Activated T-cell treated with anti-CD3 and anti-CD28 coated beads for 48 hours (primary cell): ENCODE measurements at regions not wholly inside any gene's neighbourhood (a gene's known extent, or its start where the extent isn't known, plus 50 kb on each side); places are given as distances from the start of the nearest gene placed in this dataset.
"Not testable (repeated sequence)": the region's sequence is repeated elsewhere in the genome, so short reads cannot be mapped to it uniquely, and the experiment has no call there.

Experiments used
- DNase-seq: peaks from one replicate; pipeline ENCODE4 v3.0.0-alpha.2; 2020; ENCODE audit warnings: low read depth

GRCh38 chr10:84571146-84571545 is 242.8 kb downstream of the CCSER2 start:
- DNase-seq = no peak

GRCh38 chr10:84574102-84574501 is 245.7 kb downstream of the CCSER2 start:
- DNase-seq = no peak

GRCh38 chr10:84581976-84582375 is 253.6 kb downstream of the CCSER2 start:
- DNase-seq = no peak

GRCh38 chr10:84583501-84583900 is 255.1 kb downstream of the CCSER2 start:
- DNase-seq = no peak

GRCh38 chr10:84587789-84588188 is 259.4 kb downstream of the CCSER2 start:
- no peak for DNase-seq

- DNase-seq = no peak
Measured at GRCh38 chr10:84588426-84588825, 260.0 kb downstream of the CCSER2 start.

- no peak for DNase-seq
Measured at GRCh38 chr10:84588971-84589370, 260.6 kb downstream of the CCSER2 start.

- DNase-seq = no peak
Measured at GRCh38 chr10:84589526-84590205, 261.3 kb downstream of the CCSER2 start.

- no peak for DNase-seq
Measured at GRCh38 chr10:84590327-84591193, 262.2 kb downstream of the CCSER2 start.

GRCh38 chr10:84593506-84593905 is 265.1 kb downstream of the CCSER2 start:
- no peak for DNase-seq

GRCh38 chr10:84596585-84596984 is 268.2 kb downstream of the CCSER2 start:
- no peak for DNase-seq

GRCh38 chr10:84599254-84599653 is 270.9 kb downstream of the CCSER2 start:
- no peak for DNase-seq

- DNase-seq = no peak
Measured at GRCh38 chr10:84600947-84601346, 272.6 kb downstream of the CCSER2 start.

GRCh38 chr10:84602543-84602942 is 274.2 kb downstream of the CCSER2 start:
- not testable (repeated sequence) for DNase-seq

- no peak for DNase-seq
Measured at GRCh38 chr10:84603971-84604370, 275.6 kb downstream of the CCSER2 start.

- no peak for DNase-seq
Measured at GRCh38 chr10:84605802-84606201, 277.4 kb downstream of the CCSER2 start.

GRCh38 chr10:84606428-84606827 is 278.0 kb downstream of the CCSER2 start:
- no peak for DNase-seq

GRCh38 chr10:84607044-84607443 is 278.7 kb downstream of the CCSER2 start:
- DNase-seq = no peak

- no peak for DNase-seq
Measured at GRCh38 chr10:84607523-84607922, 279.1 kb downstream of the CCSER2 start.

GRCh38 chr10:84608126-84608525 is 279.7 kb downstream of the CCSER2 start:
- no peak for DNase-seq

- no peak for DNase-seq
Measured at GRCh38 chr10:84613336-84614021, 285.1 kb downstream of the CCSER2 start.

- no peak for DNase-seq
Measured at GRCh38 chr10:84626397-84627087, 298.2 kb downstream of the CCSER2 start.
